Ovary (tissue), 7 donors: ENCODE measurements at regions not wholly inside any gene's neighbourhood (a gene's known extent, or its start where the extent isn't known, plus 50 kb on each side); places are given as distances from the start of the nearest gene placed in this dataset.
"Not testable (repeated sequence)": the region's sequence is repeated elsewhere in the genome, so short reads cannot be mapped to it uniquely, and the experiment has no call there.

Experiments used
- DNase-seq, 5 donors: peaks; one replicate each; pipeline ENCODE4 v3.0.0-alpha.2; 2019 to 2020
- H3K27ac ChIP-seq, 2 donors: fragments of 200-600 bp; one replicate each; pipeline versions ENCODE4 v1.5.1 to v1.8.0; 2019 to 2022
- H3K27me3 ChIP-seq: fragments of 200-600 bp; one replicate; pipeline ENCODE4 v1.8.0; 2022
- H3K36me3 ChIP-seq: fragments of 200-600 bp; sonication (generic); one replicate; pipeline ENCODE4 v1.5.1; 2019
- H3K4me1 ChIP-seq: one replicate; pipeline ENCODE4 v1.8.1; 2013; ENCODE audit warnings: mild to moderate bottlenecking, moderate library complexity; ENCODE audit not compliant: insufficient read depth
- H3K4me3 ChIP-seq: fragments of 200-600 bp; sonication (generic); one replicate; pipeline ENCODE4 v1.5.1; 2017
- H3K9me3 ChIP-seq, 2 donors: fragments of 200-600 bp in 1 of 2; sonication (generic) in 1 of 2; one replicate each; pipeline versions ENCODE4 v1.5.1 to v1.8.1; 2013 to 2019; ENCODE audit warnings: mild to moderate bottlenecking in 1 of 2, moderate library complexity in 1 of 2
- CTCF ChIP-seq, 3 donors: fragments of 450-650 bp in 2 of 3; fragments of 200-600 bp in 1 of 3; IDR thresholded peaks; one replicate each; pipeline versions ENCODE4 v1.5.1 to v1.8.0; 2016 to 2022; ENCODE audit warnings: antibody characterized with exemption in 3 of 3, mild to moderate bottlenecking in 1 of 3
- EP300 ChIP-seq: sonication (generic); formaldehyde crosslinking; IDR thresholded peaks from one replicate; pipeline ENCODE4 v1.6.1; 2017; ENCODE audit warnings: antibody characterized with exemption
- POLR2A ChIP-seq: fragments of 450-650 bp; IDR thresholded peaks from one replicate; pipeline ENCODE4 v1.6.1; 2017; ENCODE audit warnings: antibody characterized with exemption, mild to moderate bottlenecking, moderate library complexity
- WGBS, 3 donors: extraction: QIAGEN DNeasy Blood & Tissue Kit in 1 of 3; methylation state at CpG; one replicate each; pipeline versions ENCODE4 v1.1.5 to v1.1.7; 2013 to 2017; 5-methylcytosine and 5-hydroxymethylcytosine counted together
- intact Hi-C, 4 donors: fragments of 100-400 bp; cut with DNase I; formaldehyde crosslinking; loops; one replicate each; pipeline versions ENCODE4 v1.11.0 to v1.15.1; 2022 to 2023
- donor health status: DM: no; HTN: no; CAD: no; lungs with moderate emphysema.
- donor health status: DM: no; HTN: no; CAD: no.
- donor health status: Bipolar disorder and iron deficiency.
- donor health status: DM: no; HTN: no; CAD: no.
- donor health status: DM: yes; HTN: yes; CAD: no.

DNA sequence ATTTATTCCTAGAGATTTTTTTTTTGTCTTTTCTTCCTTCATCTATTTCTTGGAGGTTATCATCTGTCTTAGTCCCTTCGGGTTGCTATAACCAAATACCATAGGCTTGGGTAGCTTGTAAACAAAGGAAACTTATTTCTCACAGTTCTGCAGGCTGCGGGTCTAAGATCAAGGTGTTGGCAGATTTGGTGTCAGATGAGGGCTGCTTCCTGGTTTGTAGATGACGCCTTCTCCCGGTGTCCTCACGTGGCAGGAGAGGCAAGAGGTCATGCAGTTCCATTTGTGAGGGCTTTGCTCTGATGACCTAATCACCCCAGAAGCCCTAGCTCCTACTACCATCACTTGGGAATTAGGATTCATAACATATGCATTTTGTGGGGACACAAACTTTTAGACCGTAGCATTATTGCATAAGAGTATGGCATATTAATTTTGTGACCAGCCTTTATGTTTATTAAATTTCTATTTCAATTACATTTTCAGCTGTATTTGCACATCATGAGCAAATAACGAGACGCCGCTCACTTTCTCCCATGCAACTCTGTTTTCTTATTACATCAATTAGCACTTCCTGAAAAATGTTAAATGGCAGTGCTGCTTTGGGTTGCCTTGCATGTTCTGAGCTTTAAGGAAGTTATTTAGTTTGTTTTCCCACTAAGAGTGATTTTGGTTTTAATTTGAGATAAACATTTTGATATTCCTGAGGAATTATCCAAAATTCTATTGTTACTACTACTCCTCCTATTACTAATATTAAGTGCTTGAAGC lies 246.4 kb upstream of the HDAC4 start:
- TF ChIP-seq EP300 (no peak), POLR2A (no peak), CTCF (IDR thresholded peaks at IDR 0.05) (no peak)
- no peaks in the 10 kb centered on the region for H3K36me3 ChIP-seq
- intact Hi-C loops = no loop called here
- peaks cover 0 to 4% of the 10 kb centered on the region in 2 donors for H3K9me3 ChIP-seq
- H3K4me3 ChIP-seq = no peak overlapping the region
- H3K27ac ChIP-seq = no peak overlapping the region
- no peak for DNase-seq
- H3K4me1 ChIP-seq = no peaks in the 10 kb centered on the region
- H3K27me3 ChIP-seq = no peaks in the 10 kb centered on the region
- 71 to 80% (median 75%) methylated on average over 9 of the region's 9 CpGs for WGBS, 3 donors

- no peak for TF ChIP-seq CTCF (IDR thresholded peaks at IDR 0.05)
- no peak for TF ChIP-seq EP300
- TF ChIP-seq POLR2A = no peak
- Histone ChIP-seq H3K4me1 (no peaks in the 10 kb centered on the region), H3K4me3 (no peak overlapping the region), H3K36me3 (no peaks in the 10 kb centered on the region), H3K27me3 (no peaks in the 10 kb centered on the region), H3K27ac (no peak overlapping the region), H3K9me3 (peaks cover 0 to 4% of the 10 kb centered on the region in 2 donors)
- intact Hi-C loops = no loop called here
- 72 to 84% (median 75%) methylated on average over 14 of the region's 14 CpGs for WGBS, 3 donors
- no peak for DNase-seq
Measured at GRCh38 chr2:239646184-239646583, 245.4 kb upstream of the HDAC4 start.

DNA sequence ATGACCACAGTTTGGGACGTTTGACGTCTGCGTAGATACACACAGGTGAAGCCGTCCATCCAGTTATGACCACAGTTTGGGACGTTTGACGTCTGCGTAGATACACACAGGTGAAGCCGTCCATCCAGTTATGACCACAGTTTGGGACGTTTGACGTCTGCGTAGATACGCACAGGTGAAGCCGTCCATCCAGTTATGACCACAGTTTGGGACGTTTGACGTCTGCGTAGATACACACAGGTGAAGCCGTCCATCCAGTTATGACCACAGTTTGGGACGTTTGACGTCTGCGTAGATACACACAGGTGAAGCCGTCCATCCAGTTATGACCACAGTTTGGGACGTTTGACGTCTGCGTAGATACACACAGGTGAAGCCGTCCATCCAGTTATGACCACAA lies 243.8 kb upstream of the HDAC4 start:
- H3K9me3 ChIP-seq, H3K36me3 ChIP-seq, H3K27me3 ChIP-seq, H3K4me3 ChIP-seq, H3K27ac ChIP-seq, intact Hi-C loops, DNase-seq, H3K4me1 ChIP-seq: not testable (repeated sequence)
- WGBS, 3 donors = 80 to 95% (median 88%) methylated on average over 5 to 13 of the region's 25 CpGs

DNA sequence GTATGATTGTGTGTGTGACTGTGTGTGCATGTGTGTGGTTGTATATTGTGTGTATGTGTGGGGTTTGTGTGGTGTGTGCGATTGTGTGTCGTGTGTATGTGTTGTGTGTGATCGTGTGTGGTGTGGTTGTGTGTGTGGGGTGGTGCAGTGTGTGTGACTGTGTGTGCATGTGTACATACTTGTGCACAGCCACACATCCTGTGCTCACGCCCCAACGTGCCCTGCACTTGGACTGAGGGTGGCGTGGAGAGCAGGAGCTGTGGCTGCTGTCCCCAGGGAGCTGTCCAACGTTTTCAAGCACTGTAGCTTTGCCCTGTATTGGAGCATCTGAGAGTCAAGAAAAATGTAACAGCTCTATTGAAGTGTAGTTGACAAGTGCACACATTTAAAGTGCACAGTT lies 243.2 kb upstream of the HDAC4 start:
- WGBS, 3 donors = 37 to 43% (median 42%) methylated on average over 7 of the region's 7 CpGs
- H3K4me1 ChIP-seq = no peaks in the 10 kb centered on the region
- no peaks in the 10 kb centered on the region for H3K27me3 ChIP-seq
- H3K36me3 ChIP-seq = no peaks in the 10 kb centered on the region
- no peak overlapping the region for H3K4me3 ChIP-seq
- intact Hi-C loops = no loop called here
- DNase-seq = no peak
- no peak for TF ChIP-seq POLR2A
- TF ChIP-seq EP300 = no peak
- no peak overlapping the region for H3K27ac ChIP-seq
- H3K9me3 ChIP-seq = peaks cover 0 to 4% of the 10 kb centered on the region in 2 donors

DNA sequence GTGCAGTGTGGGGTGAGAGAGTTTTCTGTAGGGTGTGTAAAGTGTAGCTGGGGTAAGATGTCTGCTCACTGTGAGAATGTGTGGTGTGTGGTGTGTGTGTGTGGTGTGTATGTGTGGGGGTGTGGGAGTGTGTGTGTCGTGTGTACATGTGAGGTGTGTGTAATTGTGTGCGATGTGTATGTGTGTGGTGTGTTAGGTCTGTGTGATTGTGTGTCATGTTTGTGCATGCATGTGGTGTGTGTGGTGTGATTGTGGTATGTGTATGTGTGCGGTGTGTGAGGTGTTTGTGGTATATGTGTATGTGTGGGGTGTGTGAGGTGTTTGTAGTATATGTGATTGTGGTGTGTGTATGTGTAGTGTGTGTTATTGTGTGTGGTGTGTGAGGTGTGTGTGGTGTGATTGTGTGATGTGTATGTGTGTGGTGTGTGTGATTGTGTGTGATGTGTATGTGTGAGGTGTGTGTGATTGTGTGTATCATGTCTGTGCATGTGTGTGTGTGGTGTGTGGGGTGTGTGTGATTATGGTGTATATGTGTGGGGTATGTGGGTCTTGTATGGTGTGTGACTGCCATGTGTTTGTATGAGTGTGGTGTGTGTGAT lies 241.7 kb upstream of the HDAC4 start:
- no peak for TF ChIP-seq POLR2A
- TF ChIP-seq CTCF (IDR thresholded peaks at IDR 0.05) = no peak
- TF ChIP-seq EP300 = no peak
- 78 to 92% (median 80%) methylated on average over 3 of the region's 3 CpGs for WGBS, 3 donors
- DNase-seq = no peak
- no peaks in the 10 kb centered on the region for H3K36me3 ChIP-seq
- no peaks in the 10 kb centered on the region for H3K9me3 ChIP-seq
- no peak overlapping the region for H3K27ac ChIP-seq
- H3K27me3 ChIP-seq = no peaks in the 10 kb centered on the region
- H3K4me3 ChIP-seq = no peak overlapping the region
- intact Hi-C loops = no loop called here
- no peaks in the 10 kb centered on the region for H3K4me1 ChIP-seq

GRCh38 chr2:239641904-239642303 lies 241.1 kb upstream of the HDAC4 start:
- DNase-seq, H3K36me3 ChIP-seq, H3K4me3 ChIP-seq, intact Hi-C loops, H3K27me3 ChIP-seq, H3K27ac ChIP-seq, H3K9me3 ChIP-seq, H3K4me1 ChIP-seq: not testable (repeated sequence)
- WGBS, 3 donors = 69 to 78% (median 72%) methylated on average over 11 of the region's 11 CpGs
